ENCODE measurements at regions not wholly inside any gene's neighbourhood (a gene's known extent, or its start where the extent isn't known, plus 50 kb on each side); places are given as distances from the start of the nearest gene placed in this dataset.

DNA sequence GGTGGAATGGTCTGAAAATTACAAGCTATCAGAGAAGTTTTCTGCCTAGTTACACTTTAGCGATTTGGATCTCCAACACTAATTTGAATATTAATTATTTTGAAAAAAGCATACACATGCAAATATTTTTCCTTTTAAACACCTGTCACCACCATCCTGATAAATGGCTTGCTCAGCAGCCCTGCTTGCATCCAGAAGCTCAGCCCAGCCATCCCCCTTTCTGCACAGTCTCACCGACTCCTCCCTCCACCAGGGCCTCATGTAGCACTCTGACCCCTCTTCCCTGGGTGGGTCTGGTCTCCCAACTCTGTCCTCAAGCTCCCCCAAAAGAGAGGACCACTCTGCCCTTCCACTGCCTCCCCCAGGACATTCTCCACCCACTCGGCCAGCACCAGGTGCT, 70.0 kb downstream of the C5orf15 start:
- no peak for TF ChIP-seq POLR2A (IDR thresholded peaks at IDR 0.05)
- TF ChIP-seq, protein P1, sequence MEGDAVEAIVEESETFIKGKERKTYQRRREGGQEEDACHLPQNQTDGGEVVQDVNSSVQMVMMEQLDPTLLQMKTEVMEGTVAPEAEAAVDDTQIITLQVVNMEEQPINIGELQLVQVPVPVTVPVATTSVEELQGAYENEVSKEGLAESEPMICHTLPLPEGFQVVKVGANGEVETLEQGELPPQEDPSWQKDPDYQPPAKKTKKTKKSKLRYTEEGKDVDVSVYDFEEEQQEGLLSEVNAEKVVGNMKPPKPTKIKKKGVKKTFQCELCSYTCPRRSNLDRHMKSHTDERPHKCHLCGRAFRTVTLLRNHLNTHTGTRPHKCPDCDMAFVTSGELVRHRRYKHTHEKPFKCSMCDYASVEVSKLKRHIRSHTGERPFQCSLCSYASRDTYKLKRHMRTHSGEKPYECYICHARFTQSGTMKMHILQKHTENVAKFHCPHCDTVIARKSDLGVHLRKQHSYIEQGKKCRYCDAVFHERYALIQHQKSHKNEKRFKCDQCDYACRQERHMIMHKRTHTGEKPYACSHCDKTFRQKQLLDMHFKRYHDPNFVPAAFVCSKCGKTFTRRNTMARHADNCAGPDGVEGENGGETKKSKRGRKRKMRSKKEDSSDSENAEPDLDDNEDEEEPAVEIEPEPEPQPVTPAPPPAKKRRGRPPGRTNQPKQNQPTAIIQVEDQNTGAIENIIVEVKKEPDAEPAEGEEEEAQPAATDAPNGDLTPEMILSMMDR (IDR thresholded peaks at IDR 0.05), result no peak
- Histone ChIP-seq H3K27me3 (no peaks in the 10 kb centered on the region), H3K4me3 (replicated peaks in 1 of 3) (no peak overlapping the region), H3K27ac (no peak overlapping the region), H3K4me1 (no peaks in the 10 kb centered on the region), H3K36me3 (no peaks in the 10 kb centered on the region), H3K9me3 (no peaks in the 10 kb centered on the region)
- intact Hi-C loops (cut with DNase I), result no loop called here
- 73 to 90% methylated on average over 3 of the region's 3 CpGs for WGBS, 2 donors
- DNase-seq, result no peak

DNA sequence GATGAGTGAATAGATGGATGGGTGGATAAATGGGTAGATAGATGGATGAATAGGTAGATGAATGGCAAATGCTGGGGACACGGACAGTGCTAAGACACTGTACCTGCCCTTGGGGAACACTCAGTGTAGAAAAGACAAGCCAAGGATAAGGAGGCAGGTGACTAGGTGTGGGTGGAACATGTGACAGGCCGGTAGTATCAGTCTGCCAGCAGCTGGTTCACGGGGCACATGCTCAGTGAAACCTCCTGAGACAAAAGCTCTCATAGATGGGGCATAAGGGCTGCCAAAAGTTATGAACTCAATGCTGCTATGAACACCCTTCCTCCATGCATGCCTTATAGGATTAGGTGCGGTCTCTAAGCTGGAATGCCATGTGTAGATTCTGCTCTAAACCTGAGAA, 71.0 kb downstream of the C5orf15 start:
- no peak for TF ChIP-seq POLR2A (IDR thresholded peaks at IDR 0.05)
- TF ChIP-seq, protein P1 (IDR thresholded peaks at IDR 0.05), result no peak
- intact Hi-C loops (cut with DNase I), result no loop called here
- H3K4me3 ChIP-seq (replicated peaks in 1 of 3), result no peak overlapping the region
- no peak for DNase-seq
- H3K36me3 ChIP-seq, result no peaks in the 10 kb centered on the region
- no peaks in the 10 kb centered on the region for H3K4me1 ChIP-seq
- no peaks in the 10 kb centered on the region for H3K9me3 ChIP-seq
- 87 to 89% methylated on average over 4 of the region's 4 CpGs for WGBS, 2 donors
- H3K27me3 ChIP-seq, result no peaks in the 10 kb centered on the region
- H3K27ac ChIP-seq, result no peak overlapping the region

DNA sequence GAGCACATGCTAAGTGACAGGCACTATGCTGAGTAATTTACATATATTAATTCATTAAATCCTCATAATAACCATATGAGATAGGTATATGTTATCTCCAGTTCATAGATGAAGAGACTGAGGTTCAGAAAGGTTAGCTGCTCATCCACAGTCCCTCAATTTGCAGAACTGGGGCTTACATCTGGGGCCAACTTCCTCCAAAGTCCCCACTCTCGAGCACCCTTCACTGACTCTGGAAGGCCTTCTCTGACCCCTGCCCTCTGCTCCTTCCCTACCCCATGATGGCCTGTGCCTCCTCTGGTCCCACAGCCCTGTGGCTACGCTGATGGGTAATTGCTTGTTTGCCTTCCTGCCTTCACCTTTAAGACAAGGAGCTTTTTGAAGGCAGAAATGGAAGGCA, 71.6 kb downstream of the C5orf15 start:
- H3K4me3 ChIP-seq (replicated peaks in 1 of 3), result no peak overlapping the region
- no peak overlapping the region for H3K27ac ChIP-seq
- no peaks in the 10 kb centered on the region for H3K27me3 ChIP-seq
- no peaks in the 10 kb centered on the region for H3K9me3 ChIP-seq
- 80 to 84% methylated on average over 2 of the region's 2 CpGs for WGBS, 2 donors
- no peak for TF ChIP-seq POLR2A (IDR thresholded peaks at IDR 0.05)
- TF ChIP-seq, protein P1 (IDR thresholded peaks at IDR 0.05), result no peak
- no peaks in the 10 kb centered on the region for H3K36me3 ChIP-seq
- intact Hi-C loops (cut with DNase I), result no loop called here
- H3K4me1 ChIP-seq, result no peaks in the 10 kb centered on the region
- DNase-seq, result no peak

DNA sequence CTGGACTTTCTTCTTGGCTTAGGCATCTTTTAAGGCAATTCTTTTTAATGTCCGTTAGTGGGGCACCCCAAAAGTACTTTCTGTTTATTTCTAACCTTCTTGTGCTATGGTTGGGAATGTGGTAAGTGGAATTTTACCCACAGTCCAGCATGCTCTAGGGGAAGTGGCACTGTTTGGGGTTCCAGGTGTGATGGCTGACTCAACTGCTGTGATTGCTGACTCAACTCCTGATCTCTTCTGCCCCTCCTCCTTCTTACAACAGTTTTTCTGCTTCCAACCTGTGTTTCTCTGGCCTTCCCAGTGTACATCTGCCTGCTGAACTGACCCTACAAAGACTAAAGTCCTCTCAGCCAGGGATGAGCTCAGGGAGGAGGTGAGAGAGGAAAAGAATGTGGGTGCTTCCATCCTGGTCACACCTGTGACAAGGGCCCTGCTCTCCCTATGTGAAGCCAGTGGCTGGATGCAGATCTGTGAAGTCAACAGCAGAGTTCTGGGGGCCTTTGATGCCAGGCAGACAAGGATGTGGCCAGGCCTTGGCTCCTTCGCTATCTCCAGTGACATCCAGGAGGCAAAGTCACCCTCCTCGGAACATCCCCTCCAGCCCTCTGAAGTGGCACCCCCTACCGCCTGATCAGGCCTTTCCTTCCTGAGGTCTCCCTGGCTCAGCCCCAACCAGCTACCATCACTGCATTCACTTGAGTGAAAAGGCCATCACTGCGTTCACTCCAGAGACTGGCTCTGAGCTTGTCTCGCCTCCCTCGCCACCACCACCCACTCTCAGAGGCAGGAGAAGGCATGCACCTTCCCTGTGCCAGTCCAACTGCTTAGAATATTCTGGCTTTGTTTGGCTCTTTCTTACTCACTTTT, 72.2 kb downstream of the C5orf15 start:
- Histone ChIP-seq H3K4me1 (no peaks in the 10 kb centered on the region), H3K4me3 (replicated peaks in 1 of 3) (no peak overlapping the region), H3K27ac (no peak overlapping the region), H3K9me3 (no peaks in the 10 kb centered on the region), H3K27me3 (no peaks in the 10 kb centered on the region), H3K36me3 (no peaks in the 10 kb centered on the region)
- TF ChIP-seq, protein P1 (IDR thresholded peaks at IDR 0.05), result no peak
- no peak for TF ChIP-seq POLR2A (IDR thresholded peaks at IDR 0.05)
- DNase-seq, result no peak
- intact Hi-C loops (cut with DNase I), result no loop called here
- 92 to 93% methylated on average over 7 of the region's 7 CpGs for WGBS, 2 donors

DNA sequence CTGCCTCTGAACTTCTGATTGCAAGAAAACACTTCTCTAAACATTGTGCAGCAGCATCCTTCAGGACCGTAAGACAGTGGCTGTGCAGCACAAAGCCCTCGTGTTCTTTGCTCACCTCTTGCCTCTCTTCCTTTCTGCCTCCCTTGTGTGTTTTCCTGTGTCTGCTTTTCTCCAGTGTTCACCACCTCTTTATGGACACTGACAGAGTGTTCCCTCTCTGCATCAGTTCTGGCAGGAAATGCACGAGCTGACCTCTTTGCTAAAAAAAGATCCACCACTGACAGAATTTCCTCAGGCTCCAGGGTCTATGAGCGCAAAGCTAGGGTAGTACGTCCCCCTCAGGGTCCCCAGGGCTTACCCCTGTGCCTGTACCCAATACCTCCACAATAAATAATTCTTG, 74.3 kb downstream of the C5orf15 start:
- TF ChIP-seq, protein P1 (IDR thresholded peaks at IDR 0.05), result no peak
- intact Hi-C loops (cut with DNase I), result no loop called here
- H3K27me3 ChIP-seq, result no peaks in the 10 kb centered on the region
- H3K27ac ChIP-seq, result no peak overlapping the region
- 56% methylated on average over 5 of the region's 5 CpGs for WGBS, 2 donors
- no peak overlapping the region for H3K4me3 ChIP-seq (replicated peaks in 1 of 3)
- DNase-seq, result no peak
- no peaks in the 10 kb centered on the region for H3K36me3 ChIP-seq
- H3K9me3 ChIP-seq, result no peaks in the 10 kb centered on the region
- no peaks in the 10 kb centered on the region for H3K4me1 ChIP-seq

Data from thyroid gland (tissue), 4 donors.